Tibial nerve (tissue), 3 donors: ENCODE measurements at regions not wholly inside any gene's neighbourhood (a gene's known extent, or its start where the extent isn't known, plus 50 kb on each side); places are given as distances from the start of the nearest gene placed in this dataset.
"Not testable (repeated sequence)": the region's sequence is repeated elsewhere in the genome, so short reads cannot be mapped to it uniquely, and the experiment has no call there.

Source experiments
- POLR2A ChIP-seq, 2 donors: fragments of 450-650 bp; IDR thresholded peaks; one replicate each; pipeline ENCODE4 v1.6.1; 2017; ENCODE audit warnings: antibody characterized with exemption in 2 of 2, mild to moderate bottlenecking in 2 of 2, moderate library complexity in 2 of 2
- TF ChIP-seq, protein P1 (sequence below), 5 experiments: fragments of 200-600 bp in 3 of 5; fragments of 450-650 bp in 2 of 5; sonication (generic) in 3 of 5; IDR thresholded peaks; one replicate each; pipeline ENCODE4 v1.5.1; 2016 to 2019; ENCODE audit warnings: antibody characterized with exemption in 5 of 5, mild to moderate bottlenecking in 3 of 5, moderate library complexity in 2 of 5

GRCh38 chr1:120658622-120659021 is 65.1 kb upstream of the NBPF26 start:
- TF ChIP-seq, protein P1, sequence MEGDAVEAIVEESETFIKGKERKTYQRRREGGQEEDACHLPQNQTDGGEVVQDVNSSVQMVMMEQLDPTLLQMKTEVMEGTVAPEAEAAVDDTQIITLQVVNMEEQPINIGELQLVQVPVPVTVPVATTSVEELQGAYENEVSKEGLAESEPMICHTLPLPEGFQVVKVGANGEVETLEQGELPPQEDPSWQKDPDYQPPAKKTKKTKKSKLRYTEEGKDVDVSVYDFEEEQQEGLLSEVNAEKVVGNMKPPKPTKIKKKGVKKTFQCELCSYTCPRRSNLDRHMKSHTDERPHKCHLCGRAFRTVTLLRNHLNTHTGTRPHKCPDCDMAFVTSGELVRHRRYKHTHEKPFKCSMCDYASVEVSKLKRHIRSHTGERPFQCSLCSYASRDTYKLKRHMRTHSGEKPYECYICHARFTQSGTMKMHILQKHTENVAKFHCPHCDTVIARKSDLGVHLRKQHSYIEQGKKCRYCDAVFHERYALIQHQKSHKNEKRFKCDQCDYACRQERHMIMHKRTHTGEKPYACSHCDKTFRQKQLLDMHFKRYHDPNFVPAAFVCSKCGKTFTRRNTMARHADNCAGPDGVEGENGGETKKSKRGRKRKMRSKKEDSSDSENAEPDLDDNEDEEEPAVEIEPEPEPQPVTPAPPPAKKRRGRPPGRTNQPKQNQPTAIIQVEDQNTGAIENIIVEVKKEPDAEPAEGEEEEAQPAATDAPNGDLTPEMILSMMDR (IDR thresholded peaks at IDR 0.05): not testable (repeated sequence)
- TF ChIP-seq POLR2A (IDR thresholded peaks at IDR 0.05): not testable (repeated sequence)
